KOPT-K1 (cell line): ENCODE measurements at regions not wholly inside any gene's neighbourhood (a gene's known extent, or its start where the extent isn't known, plus 50 kb on each side); places are given as distances from the start of the nearest gene placed in this dataset.

Source experiments
- H3K27ac ChIP-seq: fragments of 200-600 bp; sonication (generic); 2 replicates; pipeline ENCODE4 v1.5.1; 2016; ENCODE audit warnings: antibody characterized with exemption, mild to moderate bottlenecking, low read depth, low read length; ENCODE audit not compliant: poor library complexity, severe bottlenecking
- H3K36me3 ChIP-seq: fragments of 200-600 bp; sonication (generic); 2 replicates; pipeline ENCODE4 v1.5.1; 2017; ENCODE audit warnings: antibody characterized with exemption, mild to moderate bottlenecking, low read length, moderate library complexity; ENCODE audit not compliant: insufficient read depth
- H3K9me3 ChIP-seq: fragments of 200-600 bp; sonication (generic); 2 replicates; pipeline ENCODE4 v1.5.1; 2017; ENCODE audit warnings: antibody characterized with exemption, low read length, mild to moderate bottlenecking; ENCODE audit not compliant: insufficient read depth, poor library complexity, severe bottlenecking

DNA sequence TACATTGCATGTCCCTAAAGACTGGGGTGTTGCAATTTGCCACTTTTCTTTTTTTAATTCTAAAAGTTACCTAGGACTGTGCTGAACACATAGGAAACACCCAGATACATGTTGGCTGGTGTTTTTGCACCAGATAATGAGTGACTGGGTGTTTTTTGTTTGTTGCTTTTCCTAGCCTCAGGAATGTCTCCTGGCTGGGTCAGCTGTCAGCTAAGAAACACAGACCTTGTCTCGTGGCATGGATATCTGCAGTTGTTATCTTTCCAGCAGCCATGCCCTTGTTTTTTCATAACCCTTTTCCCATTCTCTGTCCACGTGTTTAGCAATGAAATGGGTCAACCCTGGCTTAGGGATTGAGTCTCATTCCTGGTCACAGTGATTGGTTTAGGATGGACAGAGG is 433.9 kb upstream of the ZMIZ1 start:
- H3K9me3 ChIP-seq: no peaks in the 10 kb centered on the region
- H3K27ac ChIP-seq: no peak overlapping the region
- H3K36me3 ChIP-seq: no peaks in the 10 kb centered on the region

DNA sequence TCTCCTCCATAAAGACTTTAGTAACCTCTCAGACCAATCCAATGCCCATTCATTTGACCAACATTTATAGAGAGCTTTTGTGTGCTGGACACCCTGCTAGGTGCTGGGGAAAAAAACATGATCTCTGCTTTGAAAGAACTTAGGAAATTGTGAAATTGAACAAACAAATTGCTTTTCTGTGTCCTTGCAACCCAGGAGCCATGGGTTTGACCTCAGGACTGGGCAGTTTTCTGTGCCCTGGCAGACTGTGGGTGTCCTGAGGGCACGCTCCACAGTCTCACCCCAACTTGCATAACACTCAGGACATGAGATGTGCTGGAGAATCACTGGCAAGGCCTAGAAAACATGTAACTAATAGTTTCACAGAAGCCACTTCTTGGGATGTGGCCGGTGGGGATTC is 429.1 kb upstream of the ZMIZ1 start:
- Histone ChIP-seq H3K9me3 (no peaks in the 10 kb centered on the region), H3K36me3 (no peaks in the 10 kb centered on the region), H3K27ac (no peak overlapping the region)

DNA sequence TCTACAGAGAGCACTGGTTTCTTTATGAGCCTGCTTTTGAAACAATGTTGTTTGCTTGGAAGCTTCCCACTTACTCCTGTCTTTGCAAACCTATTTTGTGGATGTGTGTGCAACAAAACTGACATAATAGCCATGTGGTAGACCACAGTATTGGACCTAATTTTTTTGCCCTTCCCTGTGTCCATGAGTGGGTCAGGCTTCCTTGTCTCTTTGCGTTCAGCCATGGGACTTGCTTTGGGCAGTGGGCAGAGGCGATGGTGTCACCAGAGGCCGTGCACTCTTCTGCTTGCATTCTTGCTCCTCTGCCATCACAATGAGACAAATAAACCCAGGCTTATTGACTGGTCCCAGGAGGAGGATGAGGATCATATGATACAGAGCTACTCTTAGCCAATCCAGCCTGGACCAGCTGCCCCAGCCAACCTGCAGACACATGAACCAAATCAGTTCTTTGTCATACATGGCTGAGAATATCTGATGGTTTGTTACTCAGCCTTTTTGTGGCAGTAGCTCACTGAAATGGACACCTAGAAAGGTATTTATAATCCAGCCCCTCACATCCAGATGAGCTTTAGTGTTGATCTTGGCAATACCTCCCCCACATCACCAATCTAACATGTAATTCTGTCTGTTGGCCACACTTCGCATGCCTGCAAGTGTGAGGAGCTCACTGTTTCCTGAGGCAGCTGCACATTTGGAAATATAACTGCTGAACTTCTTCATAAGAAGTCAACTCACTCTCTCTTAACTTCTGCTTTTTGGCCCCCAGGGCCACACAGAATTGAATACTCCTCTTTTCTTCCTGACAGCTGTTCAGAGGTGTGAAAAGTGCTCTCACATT is 427.8 kb upstream of the ZMIZ1 start:
- H3K36me3 ChIP-seq: no peaks in the 10 kb centered on the region
- no peak overlapping the region for H3K27ac ChIP-seq
- H3K9me3 ChIP-seq: peaks cover 3% of the 10 kb centered on the region

DNA sequence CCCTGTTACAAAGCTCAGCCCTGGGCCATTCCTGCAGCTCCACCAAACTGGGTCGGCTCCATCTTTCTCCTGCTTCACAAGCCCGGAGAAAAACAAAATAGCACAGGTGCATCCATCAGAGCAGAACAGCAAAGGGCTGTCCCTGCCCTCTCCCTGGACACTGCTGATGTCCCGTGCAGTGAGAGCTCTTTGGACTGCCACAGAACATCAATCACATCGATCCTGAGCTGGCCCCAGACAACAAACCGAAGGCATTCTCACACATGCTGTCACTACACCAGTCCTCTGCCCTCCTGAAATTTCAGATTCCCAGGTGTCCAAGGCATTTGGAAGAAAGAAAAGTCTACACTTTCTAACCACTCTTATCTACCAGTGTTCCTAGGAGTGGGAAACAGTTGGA is 427.1 kb upstream of the ZMIZ1 start:
- Histone ChIP-seq H3K9me3 (peaks cover 3% of the 10 kb centered on the region), H3K27ac (no peak overlapping the region), H3K36me3 (no peaks in the 10 kb centered on the region)

DNA sequence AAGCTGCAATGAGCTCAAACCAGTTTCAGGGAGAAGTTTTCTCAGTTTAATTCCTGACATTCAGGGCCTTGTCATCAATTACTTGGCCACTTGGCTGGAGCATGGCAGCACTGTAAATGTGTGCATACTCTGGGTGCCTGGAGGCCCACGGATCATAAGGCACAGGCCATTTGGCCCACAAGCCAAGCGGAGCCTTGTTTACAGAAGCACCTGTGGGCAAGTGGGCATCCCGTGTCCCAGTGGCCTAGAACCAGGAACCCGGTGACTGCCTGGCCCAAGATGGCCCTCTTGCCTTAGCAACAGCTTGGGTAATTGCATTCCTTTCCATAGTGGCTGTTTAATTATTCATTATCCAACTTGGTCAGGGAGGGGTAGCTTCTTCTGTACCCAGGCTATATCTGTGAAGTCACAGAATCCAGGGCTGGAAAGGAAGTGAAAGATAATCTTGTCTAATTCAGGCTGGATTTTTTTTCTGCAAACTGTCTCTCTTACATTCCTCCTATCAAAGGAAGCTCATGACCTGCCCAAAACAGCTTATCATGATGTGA is 426.4 kb upstream of the ZMIZ1 start:
- no peak overlapping the region for H3K27ac ChIP-seq

DNA sequence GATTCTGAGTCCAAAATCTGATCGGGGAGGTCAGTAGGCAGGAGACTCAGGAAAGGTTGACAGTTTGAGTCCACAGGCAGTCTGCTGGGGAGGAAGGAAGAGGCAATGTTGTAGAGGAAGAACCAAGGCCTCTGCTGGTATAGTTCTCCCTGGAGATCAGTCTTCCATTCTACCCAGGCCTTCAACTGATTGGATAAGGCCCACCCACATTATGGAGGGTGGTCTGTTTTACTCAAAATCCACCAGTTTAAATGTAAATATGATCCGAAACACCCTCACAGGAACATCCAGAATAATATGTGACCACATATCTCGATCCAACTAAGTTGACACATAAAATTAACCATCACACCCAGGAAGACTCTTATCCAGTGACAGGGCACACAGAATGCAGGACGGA is 425.3 kb upstream of the ZMIZ1 start:
- H3K27ac ChIP-seq: no peak overlapping the region
- H3K9me3 ChIP-seq: peaks cover 3% of the 10 kb centered on the region
- no peaks in the 10 kb centered on the region for H3K36me3 ChIP-seq

More for the DNA sequence above, 426.4 kb upstream of the ZMIZ1 start:
- Histone ChIP-seq H3K36me3 (no peaks in the 10 kb centered on the region), H3K9me3 (peaks cover 3% of the 10 kb centered on the region)

DNA sequence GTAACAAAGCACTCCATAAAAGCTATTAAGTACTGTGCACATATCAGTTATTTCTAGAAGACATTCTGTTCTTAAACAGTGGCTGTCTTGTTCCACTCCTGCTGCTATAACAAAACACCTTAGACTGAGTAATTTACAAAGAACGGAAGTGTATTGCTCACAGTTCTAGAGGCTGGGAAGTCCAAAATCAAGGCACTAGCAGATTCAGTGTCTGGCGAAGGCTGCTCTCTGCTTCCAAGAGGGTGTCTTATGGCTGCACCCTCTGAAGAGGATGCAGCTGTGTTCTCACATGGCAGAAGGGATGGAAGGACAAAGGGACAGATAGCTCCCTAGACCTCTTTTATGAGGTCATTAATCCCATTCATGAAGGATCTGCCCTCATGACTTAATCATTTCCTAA is 424.2 kb upstream of the ZMIZ1 start:
- no peak overlapping the region for H3K27ac ChIP-seq
- no peaks in the 10 kb centered on the region for H3K36me3 ChIP-seq
- H3K9me3 ChIP-seq: peaks cover 3% of the 10 kb centered on the region

DNA sequence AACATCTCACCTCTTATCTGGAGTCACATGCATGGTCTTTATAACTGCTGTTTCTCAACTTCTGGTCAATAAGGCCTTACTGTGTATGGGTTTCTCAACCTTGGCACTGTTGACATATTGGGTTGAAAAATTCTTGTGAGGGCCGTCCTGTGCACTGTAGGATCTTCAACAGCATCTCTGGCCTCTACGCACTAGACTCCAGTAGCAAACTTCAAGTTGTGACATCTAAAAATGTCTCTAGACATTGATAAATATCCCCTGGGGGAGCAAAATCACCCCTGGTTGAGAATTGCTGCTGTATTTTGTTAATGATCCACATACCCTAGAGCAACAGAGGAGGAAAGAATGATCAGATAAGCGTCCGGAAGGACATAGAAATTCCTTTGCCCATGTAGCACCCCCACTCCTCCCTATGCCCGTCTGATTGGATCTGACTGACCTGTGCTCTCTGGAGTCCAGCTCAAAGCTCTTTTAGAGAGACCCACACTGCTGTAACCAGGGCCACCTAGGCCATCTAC is 423.5 kb upstream of the ZMIZ1 start:
- Histone ChIP-seq H3K9me3 (peaks cover 3% of the 10 kb centered on the region), H3K36me3 (no peaks in the 10 kb centered on the region), H3K27ac (no peak overlapping the region)

DNA sequence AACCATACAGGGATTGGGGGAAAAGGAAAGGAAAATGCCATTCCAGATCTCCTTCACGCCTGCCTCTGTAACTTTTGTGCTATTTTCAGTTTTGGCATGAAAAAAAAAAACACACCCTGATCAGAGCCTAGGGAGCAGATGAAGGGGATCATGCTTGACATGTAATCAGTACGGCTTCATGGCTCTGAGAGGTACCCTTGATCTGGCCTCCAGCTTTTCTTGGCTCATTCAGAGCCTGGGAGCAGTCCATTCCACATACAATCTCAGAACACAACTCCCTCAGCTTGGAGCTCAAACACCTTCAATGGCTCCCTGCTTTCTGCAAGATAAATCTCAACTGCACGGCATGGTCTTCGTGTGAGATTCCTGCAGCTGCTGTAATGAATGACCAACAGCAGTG is 422.8 kb upstream of the ZMIZ1 start:
- H3K27ac ChIP-seq: no peak overlapping the region
- no peaks in the 10 kb centered on the region for H3K36me3 ChIP-seq
- peaks cover 3% of the 10 kb centered on the region for H3K9me3 ChIP-seq

DNA sequence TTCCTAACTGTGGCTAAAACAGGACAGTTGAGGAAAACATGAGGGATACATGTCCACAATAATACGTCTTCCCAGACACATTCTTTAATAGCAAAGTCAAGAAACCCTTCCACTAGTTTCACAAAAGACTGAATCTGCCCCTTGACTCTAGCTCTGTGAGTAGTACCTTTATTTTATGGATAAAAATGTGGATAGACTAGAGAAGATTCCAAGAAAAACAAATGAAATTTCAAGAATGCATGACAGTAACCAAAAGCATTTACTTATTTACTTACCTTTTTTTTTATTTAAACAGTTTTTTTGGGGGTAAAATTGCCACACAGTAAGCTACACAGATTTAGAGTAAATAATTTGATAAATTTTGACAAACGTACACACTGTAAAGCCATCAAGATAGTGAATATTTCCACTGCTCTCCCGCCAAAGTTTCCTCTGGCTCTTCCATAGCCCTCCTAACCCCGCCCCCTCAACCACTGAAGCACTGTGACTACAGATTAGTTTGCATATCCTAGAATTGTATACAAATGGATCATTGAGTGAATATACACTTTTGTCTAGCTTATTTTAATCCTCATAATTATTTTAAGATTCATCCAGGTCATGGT is 420.4 kb upstream of the ZMIZ1 start:
- no peak overlapping the region for H3K27ac ChIP-seq
- peaks cover 3% of the 10 kb centered on the region for H3K9me3 ChIP-seq
- H3K36me3 ChIP-seq: no peaks in the 10 kb centered on the region

DNA sequence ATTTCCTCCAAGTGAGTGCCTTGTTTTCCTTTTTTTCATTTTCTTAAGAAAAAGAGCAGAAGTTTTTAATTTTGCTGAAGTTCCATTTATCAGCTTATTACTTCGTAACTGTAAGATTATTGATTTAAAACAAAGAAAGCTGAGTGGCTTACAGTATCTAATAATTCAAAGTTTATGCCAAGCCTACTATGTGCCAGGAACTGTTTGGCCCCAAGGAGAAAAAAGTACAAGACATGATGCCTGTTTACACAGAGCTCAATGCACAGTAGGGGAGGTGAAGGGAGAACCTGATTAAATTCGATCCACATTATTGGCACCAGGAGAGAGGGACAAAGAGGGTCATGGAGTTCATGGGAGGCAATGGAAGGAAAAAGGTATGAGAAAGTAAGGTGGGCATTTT is 419.3 kb upstream of the ZMIZ1 start:
- Histone ChIP-seq H3K27ac (no peak overlapping the region), H3K36me3 (no peaks in the 10 kb centered on the region), H3K9me3 (peaks cover 3% of the 10 kb centered on the region)

DNA sequence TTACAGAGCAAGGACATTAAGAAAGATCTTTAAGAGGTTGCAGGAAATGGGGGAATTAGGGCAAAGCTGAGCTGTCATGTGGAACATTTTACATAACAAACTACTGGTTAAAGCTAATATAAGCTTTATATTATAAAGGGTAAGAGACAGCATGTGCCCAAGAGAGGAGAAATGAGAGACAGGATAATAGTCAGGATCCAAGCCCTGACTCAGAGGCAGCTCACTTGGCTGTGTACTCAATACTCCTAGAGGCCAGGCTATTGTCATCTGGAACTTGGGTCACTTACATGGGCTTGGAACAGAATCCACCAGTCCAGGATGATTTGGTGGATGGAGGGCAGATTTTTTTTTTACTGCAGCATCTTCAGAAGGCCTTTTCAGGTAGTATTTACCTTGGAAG is 418.6 kb upstream of the ZMIZ1 start:
- Histone ChIP-seq H3K9me3 (peaks cover under 1% of the 10 kb centered on the region), H3K27ac (no peak overlapping the region), H3K36me3 (no peaks in the 10 kb centered on the region)

DNA sequence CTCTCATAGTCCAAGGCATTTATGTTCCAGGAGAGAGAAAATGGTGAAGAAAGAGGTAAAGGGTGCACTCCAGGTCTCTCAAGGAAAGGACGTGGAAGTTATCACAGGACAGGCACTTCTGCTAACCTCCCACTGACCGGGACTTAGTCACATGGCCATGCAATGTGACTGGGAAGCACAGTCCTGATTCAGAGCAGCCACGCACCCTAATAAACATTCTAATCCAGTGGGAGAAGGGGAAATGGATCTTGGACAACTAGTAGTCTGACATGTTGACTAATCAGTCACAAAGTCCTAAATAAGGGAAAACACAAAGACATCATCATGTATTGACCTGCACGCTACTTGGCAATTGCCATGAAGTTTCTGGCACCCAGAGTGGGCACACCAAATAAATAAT is 417.5 kb upstream of the ZMIZ1 start:
- no peaks in the 10 kb centered on the region for H3K9me3 ChIP-seq
- no peak overlapping the region for H3K27ac ChIP-seq
- no peaks in the 10 kb centered on the region for H3K36me3 ChIP-seq

DNA sequence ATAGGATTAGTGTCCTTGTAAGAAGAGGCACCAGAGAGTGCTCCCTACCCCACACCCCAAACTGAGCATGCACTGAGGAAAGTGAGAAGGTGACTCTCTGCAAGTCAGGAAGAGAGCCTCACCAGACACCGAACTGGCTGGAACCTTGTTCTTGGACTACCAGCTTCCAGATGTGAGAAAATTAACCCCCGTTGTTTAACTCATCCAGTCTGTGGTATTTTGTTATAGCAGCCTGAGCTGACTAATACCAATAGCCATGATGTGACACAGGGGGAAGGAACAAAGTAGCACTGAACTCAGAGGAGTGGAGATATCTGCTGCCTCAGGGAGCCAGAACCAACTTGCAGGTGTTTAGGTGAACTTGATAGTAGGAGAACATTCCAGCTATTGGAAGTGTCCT is 415.2 kb upstream of the ZMIZ1 start:
- Histone ChIP-seq H3K36me3 (no peaks in the 10 kb centered on the region), H3K9me3 (no peaks in the 10 kb centered on the region), H3K27ac (no peak overlapping the region)

DNA sequence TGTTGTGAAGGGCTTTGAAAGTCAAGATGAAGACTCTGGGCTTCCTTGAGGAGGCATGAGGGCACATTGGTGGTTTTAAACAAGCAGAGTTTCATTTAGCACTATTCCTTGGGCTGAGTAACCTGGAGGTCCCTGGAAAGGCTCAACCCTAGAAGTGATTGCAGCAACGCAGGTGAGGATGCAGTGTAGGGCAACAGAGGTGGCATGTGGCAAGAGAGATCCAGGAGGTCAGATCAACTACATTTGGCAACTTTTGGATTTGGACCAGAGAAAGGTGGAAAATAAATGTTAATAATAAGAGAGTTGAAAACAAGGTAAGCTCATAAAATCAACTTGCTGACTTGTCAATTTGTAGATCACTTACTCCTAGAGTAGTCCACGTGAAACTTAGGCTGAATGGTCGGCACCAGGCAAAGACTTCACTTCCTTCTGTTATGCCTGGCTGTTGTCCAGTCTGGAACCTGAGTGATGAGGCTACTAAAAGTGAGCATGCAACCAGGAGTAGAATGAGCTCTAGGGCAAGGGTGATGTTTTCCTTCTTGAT is 414.6 kb upstream of the ZMIZ1 start:
- Histone ChIP-seq H3K9me3 (no peaks in the 10 kb centered on the region), H3K36me3 (no peaks in the 10 kb centered on the region), H3K27ac (no peak overlapping the region)
